Hematopoietic multipotent progenitor cell treated with erythropoietin and hydrocortisone succinate and interleukin-3 and kit ligand, for 8 days (in vitro differentiated cells): ENCODE measurements at regions not wholly inside any gene's neighbourhood (a gene's known extent, or its start where the extent isn't known, plus 50 kb on each side); places are given as distances from the start of the nearest gene placed in this dataset.
"Not testable (repeated sequence)": the region's sequence is repeated elsewhere in the genome, so short reads cannot be mapped to it uniquely, and the experiment has no call there.

ENCODE experiments used
- DNase-seq: peaks from one replicate; pipeline ENCODE4 v3.0.0-alpha.2; 2015

DNA sequence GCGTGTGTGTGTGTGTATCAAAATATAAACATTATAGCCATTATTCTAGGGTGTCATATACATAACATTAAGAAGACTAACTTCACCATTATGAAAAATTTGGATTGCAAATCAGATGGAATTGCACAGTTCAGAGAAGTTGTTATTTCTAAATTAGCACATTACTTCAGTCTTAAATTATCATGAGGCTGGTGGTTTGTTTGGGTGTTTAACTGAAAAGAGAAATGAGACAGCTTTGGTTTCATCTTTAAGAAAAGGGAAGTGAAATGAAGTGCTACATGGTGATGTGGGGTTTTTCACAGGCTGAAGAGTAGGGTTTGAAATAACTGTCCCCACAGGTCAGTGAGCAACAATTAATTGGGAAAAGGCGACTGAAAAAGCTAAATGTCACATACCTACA lies 161.2 kb upstream of the XIRP2 start:
- no peak for DNase-seq

DNA sequence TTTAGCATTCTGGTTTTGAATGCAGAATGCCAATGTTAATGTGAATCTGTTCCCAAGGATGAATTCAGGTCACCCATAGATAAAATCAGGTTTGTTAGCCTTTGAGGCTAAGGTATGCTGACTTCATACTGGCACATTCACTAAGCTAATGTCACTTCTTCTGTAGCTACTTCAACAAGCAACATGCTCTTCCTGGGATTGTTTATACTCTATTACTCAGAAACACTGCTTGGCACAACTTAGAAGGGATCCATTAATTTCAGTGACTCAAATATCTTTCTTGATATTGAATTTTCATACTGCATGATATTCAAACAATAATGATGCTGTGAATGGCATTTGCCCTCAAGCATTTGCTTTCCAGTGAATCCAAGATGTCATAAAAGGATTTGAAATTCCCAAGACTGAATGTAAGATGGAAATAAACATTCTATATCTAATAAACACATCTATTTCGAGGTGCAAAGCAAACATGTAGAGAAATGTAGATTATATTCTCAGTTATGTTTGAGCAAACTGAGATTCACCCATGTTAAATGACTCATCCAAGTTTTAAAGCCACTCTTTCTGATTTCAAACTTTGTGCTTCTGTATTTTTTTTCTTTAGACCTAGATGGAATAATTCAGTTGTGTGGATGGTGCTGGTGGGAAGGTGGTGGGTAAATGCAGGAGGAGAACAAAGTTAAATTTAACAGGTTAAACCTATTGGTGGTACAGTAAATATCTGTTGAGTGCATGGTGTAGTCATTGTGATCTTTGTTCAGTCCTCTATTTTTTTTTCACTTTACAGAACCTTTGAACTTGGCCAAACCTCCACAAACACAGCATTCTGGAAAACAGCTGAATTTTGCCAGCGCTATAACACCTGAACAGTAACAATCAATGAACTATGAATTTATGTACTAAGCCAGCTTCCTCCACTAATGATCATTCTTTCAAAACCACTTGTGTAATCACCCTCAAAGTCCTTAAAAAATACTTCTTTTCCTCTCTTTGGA lies 162.1 kb upstream of the XIRP2 start:
- DNase-seq, result no peak

DNA sequence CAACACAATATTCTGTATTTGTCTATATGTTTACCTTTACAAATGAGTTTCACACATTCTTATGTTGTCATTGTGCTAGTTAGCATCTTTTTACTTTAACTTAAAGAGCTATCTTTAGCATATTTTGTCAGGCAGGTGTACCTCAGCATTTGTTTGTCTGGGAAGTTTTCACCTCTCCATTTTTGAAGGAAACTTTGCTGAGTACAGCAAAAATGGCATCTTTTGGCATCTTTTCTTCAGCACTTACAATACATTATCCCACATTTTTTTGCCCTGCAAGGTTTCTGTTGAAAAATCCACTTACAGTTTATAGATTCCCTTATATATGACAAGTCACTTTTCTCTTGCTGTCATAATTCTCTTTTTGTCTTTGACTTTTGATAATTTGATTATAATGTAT lies 171.3 kb upstream of the XIRP2 start:
- no peak for DNase-seq

DNA sequence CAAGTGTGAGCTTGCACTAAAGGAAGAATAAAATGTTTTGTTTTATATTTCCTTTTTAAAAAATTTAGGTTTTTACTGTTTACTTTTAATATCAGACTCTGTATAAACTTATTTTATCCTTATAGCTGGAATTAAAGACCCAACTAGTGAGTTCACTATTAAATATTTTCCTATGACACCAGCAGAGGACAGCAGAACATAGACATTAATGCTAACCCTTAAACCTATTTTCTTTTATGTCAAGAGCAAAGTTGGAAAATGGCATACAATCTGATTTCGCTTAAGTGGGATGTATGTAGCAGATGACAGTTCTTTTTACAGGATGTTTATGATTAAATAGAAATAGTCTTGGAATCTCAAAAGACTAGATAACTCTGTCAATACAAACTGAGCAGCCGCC lies 188.2 kb upstream of the XIRP2 start:
- no peak for DNase-seq

DNA sequence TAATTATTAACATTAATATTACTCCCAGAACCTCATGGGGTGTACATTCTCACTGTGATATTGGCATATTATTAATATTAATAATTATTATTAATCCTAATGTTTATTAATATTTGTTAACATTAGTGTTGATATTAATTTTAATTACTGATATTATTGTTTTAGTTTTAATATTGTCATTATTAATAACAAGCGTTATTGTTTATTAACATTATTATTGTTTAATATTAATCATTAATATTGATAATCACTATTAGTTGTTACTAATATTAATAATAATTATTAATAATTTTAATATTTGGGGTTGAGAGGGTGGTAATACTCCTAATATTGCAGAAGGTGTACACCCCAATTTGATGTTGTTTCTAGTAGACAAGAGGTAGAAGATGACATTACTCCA lies 193.1 kb upstream of the XIRP2 start:
- no peak for DNase-seq

DNA sequence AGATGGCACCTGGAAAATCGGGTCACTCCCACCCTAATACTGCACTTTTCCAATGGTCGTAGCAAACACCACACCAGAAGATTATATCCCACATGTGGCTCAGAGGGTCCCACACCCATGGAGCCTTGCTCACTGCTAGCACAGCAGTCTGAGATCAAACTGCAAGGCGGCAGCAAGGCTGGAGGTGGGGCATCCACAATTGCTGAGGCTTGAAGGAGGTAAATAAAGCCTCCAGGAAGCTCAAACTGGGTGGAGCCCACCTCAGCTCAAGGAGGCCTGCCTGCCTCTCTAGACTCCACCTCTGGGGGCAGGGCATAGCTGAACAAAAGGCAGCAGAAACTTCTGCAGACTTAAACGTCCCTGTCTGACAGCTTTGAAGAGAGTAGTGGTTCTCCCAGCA lies 192.0 kb upstream of the SCN7A start:
- DNase-seq, result not testable (repeated sequence)

DNA sequence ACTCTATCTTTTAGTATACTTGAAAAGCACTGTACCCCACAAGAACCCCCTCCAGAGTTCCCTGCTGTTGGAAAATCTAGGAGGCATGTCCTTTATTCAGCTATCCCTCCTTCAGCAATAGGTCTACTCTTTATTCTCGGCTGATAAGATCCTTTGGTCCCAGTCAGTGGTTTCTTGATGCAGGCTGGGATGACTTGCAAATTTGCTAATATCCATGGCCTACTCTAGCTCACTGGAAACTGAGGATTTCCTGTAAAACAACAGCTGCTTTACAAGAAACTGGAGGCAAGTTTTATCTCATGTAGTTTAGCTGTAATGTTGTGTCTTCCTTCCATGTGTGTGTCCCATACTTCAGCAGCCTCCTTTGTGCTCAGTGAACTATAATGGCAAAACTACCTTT lies 183.9 kb upstream of the SCN7A start:
- DNase-seq, result peak; percentile 3

DNA sequence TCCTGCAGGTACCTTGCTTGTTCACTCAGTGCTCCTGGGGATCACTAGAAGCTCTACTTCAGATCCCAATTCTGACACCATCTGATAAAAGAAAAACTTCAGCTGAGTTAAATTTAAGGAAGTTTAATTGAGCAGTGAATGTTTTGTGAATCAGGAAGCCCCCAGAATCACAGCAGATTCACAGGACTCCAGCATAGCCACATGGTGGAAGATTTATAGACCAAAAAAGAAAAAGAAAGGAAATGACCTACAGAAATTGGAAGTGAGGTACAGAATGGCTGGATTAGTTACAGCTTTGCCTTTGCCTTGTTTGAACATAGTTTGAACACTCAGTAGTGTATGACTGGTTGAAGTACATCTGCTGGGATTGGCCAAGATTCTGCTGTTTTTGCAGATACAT lies 182.7 kb upstream of the SCN7A start:
- no peak for DNase-seq

DNA sequence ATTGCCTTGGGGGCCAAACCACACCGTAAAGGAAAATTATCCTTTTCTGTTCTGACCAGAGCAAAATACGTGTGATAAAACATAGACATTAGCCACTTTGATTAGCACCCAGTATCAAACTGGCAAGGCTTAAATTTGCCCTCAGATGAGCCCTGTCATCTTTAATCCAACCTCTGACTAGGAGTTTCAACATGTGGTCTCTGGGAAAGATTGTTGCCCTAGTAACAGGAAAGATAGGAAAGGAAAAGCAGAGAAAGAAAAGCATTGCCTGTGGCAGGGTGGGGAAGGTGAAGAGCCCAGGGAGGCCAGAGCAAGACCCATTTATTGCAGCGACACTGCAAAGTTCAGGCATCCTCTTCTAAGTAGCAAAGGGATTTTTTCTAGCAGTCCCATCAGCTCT lies 181.5 kb upstream of the SCN7A start:
- no peak for DNase-seq

DNA sequence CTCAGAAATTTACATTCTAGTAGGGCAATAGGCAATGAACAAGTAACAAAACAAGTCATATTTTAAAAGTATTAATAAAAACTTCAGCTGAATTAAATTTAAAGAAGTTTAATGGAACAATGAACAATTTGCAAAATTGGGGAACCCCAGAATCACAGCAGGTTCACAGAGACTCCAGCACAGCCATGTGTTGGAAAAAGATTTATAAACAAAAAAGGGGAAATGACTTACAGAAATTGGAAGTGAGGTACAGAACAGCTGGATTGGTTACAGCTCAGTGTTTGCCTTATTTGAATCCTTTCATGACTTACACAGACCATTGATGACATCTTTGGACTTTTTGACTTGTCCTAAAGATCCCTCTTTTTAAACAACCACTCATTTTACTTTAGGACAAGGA lies 179.9 kb upstream of the SCN7A start:
- DNase-seq, result no peak

DNA sequence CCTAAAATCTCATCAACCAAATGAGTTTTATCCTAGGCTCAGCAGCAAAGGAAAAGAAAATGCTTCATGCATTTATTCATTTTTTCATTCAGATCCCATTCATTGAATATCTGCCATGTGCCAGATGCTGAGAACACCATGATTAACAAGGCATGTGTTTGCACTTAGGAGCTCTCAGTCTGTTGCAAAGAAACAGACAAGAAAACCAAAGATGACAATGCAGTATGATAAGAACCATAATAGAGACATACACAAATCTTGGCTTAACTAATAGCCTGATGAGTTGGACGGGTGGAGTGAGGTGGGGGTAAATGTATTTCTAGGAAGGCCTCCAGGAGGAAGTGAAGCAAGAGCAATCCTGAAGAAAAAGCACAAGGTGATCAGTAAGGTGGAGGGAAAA lies 177.8 kb upstream of the SCN7A start:
- no peak for DNase-seq

DNA sequence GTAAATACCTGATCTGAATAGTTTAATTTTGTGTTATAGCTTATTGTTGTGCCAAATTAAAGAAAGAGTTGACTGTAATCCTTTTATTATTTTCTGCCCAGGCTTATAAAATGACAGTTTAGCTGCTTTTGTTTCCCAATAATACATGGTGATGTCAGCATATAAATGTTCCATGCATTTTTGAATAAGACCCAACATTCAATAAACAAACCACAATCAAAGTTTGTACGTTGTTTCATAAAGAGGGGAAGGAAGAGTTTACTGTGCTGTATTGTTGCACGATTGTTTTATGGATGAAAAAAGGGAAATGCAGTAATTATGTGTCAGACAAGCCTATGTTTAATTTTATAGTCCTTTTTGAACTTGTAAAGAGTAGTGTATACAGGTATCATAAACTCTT lies 177.2 kb upstream of the SCN7A start:
- DNase-seq, result no peak

DNA sequence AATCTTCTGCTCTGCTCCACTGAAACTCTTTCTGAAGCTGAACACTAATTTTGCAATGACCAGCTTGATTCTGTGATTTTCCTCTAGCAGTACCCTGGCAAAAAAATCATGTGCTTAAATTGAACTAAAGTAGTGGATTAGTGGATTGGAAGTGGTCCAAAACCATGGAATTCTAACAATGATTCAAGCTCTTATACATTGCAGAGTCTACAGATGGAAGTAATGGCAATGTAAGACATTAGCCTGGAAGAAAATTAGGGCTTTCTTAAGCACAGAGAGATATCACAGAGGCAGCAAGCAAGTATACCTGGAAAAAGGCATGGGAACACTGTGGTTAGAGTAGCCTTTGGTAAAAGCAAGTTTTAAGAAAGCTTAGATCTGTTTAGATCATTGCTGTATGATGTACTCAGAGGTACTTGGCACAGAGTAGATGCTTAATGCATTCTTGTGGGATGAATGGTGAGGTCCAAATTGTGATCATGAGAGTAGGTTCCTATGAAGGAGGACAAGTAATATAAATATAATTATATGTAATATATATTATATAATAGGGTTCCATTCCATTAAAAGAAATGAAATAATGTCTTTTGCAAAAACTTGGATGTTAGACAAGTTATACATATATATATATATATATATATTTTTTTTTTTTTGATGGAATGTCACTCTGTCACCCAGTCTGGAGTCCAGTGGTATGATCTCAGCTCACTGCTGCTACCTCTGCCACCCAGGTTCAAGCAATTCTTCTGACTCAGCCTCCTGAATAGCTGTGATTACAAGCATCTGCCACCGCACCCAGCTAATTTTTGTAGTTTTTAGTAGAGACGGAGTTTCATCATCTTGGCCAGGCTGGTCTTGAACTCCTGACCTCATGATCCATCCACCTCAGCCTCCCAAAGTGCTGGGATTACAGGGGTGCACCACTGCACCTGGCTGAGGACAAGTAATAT lies 172.2 kb upstream of the SCN7A start:
- DNase-seq, result no peak

DNA sequence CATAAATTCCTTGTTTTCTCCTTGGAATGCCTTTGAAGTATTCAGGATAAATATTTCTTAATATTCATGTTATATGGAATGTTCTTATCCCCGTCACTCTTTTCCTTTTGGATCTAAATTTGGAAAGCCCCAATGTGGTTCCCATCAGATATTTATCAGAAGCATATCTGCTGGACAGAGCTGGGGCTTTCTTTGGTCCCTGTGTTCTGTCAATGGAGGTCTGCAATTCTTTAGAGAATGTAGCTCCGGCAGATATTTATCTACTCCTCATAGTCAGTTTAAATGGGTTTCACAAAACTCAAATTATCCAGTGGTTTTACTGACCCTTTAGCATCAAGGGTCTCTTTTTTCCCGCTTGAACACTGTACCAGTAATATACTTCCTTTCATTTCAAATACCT lies 167.8 kb upstream of the SCN7A start:
- no peak for DNase-seq

DNA sequence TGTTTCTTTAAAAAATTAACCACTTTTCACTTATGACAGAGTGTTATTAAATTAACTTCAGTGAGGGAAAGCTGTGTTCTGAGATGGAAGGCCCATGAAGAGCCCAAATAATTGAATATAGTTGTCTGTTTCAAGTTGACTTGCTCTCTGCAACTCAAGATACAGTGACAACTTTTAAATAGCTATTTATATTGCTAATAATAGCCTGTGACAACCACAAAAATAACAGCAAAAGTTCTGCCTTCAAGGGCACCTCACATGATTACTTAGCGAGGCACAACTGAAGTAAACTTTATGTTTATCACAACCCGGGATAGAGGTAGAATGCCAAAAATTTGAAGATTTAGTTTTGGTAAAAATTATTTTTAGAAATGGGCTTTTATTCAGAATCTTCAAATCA lies 167.3 kb upstream of the SCN7A start:
- DNase-seq, result no peak

DNA sequence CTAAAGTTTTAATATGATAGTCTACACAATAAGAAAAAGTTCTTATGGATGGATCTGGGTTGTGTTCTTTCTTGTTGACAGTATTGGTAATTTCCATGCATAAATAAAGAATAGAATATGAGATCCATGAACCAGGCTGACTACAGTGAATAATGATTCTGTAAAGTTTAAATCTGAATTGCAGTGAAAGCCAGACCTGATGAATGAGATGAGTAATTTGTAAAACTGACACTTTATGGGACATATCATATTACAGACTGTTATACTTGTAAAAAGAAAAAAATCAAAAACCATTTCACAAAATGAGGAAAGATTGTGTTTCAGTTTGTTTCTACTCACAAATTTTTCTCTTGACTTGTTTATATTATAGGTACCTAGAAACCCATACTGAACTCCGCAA lies 164.9 kb upstream of the SCN7A start:
- no peak for DNase-seq

DNA sequence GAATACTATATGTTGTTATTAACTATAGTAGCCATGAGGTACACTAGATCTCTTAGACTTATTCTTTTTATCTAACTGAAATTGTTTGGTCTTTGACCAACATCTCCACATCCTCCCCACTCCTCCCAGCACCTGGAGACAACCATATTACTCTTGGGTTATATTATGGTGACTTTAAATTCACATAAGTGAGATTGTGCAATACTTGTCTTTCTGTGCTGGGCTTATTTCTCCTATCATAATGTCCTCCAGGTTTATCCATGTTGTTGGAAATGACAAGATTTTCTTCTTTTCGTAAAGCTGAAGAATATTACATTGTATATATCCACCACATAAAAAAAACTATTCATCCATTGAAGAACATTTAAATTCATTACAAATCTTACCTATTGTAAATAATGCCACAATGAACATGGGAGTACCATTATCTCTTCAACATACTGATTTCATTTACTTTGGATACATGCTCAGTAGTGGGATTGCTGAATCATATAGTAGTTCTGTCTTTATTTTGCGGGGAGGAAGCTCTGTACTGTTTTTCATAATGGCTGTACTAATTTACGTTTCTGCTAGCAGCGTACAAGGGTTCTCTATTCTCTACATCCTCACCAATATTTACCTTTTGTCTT lies 159.2 kb upstream of the SCN7A start:
- no peak for DNase-seq

DNA sequence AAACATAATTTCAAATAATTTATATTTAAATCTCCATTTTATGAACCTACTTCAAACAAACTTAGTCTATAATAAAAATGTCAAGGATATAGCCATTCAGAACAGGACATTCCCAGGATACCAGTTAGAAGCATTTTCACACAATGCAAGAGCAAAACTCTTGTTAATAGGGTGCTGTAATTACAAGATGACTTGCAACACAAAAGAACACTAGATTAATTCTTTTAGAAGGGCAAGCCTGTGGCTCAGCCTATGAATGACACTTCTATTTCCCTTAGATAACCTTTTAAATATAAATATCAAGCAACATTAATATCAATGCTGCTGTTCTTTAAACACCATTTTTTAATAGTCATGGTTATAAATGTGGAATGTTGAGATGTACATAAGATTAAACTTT lies 157.9 kb upstream of the SCN7A start:
- no peak for DNase-seq

DNA sequence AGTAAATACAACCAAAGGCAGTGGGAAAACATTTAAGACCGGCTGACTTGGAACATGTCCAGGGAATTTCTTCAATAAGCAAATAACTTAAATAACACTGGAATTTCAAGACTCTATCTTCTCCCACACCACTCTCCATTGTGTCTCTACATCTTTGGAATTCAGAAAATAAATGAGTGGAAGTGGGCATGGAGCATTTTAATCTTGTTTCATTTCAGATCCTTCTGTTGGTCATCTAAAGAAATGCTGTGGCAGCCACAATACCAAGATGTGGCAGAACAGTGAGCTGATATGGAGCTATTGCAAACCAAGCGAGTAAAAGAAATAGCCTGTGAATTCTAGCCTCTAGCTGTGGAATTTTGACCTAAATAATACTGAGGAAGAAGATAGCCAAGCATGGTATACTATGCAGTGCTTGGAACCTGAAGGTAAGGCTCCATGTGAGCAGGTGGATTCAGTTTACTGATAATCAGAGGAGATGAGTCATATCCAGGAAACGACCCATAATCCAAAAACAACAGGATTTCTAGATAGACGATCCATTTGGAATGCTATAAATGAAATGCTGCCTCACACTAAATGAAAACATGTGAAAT lies 157.1 kb upstream of the SCN7A start:
- DNase-seq, result no peak

DNA sequence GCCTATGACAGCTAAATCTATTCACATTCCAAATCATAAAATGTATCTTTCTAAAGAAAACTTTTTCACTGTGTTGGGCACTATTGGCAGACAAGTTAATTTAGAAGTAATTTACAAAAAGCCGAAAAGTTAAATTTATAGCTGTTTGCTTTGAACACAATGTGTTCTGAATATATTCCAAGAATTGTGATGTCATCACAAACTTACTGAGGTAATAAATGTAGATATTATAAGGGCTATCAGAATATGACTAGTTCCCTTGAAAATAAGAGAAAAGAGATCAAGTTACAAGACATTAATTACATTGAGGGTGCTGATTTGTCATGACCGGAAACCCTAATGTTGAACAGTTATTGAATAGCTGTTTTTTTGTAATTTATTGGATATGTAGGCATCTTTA lies 153.9 kb upstream of the SCN7A start:
- DNase-seq, result no peak

DNA sequence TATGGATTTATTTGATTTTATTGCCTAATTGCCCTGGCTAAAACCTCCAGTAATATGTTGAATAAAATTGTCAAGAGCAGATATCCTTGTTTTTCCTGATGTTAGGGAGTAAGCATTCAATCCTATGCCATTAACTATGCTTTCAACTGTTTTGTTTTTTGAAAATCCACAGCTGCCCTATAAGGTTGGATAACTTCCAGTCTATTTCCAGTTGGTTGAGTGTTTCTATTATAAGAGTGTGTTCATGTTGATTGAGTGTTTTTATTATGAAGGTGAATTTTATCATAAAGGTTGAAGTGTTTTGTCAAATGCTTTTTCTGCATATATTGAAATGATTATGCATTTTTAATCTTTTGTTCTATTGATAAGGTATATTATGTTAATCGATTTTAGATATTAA lies 149.9 kb upstream of the SCN7A start:
- no peak for DNase-seq

DNA sequence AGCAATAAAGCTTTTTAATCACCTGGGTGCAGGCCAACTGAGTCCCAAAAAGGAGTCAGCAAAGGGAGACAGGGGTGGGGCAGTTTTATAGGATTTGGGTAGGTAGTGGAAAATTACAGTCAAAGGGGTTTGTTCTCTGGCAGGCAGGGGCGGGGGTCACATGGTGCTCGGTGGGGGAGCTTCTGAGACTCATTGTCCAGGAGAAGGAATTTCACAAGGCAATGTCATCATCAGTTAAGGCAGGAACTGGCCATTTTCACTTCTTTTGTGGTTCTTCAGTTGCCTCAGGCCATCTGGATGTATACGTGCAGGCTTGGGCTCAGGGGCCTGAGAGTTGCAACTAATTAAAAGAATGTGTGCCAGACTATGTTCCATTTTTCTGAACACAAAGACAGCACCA lies 147.5 kb upstream of the SCN7A start:
- not testable (repeated sequence) for DNase-seq

DNA sequence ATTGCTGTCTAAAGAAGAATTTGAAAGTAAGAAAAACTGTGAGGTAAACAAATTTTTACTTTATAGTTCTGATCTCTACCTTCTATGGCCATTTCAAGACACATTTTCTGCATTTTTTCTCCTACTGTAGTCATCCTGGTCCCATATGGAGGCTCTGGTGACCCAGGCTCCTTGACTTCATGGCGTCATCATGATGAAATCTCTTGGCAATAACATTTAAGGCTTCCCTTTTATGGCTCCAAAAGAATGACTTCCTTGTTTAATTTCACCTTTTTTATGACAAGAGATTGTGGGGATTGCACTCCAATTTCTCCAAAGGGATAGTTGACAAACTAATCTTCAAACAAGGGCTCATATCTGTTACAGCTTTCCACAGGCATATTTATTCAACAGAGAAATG lies 143.0 kb upstream of the SCN7A start:
- DNase-seq, result no peak
